ENCODE measurements at regions not wholly inside any gene's neighbourhood (a gene's known extent, or its start where the extent isn't known, plus 50 kb on each side); places are given as distances from the start of the nearest gene placed in this dataset.

DNA sequence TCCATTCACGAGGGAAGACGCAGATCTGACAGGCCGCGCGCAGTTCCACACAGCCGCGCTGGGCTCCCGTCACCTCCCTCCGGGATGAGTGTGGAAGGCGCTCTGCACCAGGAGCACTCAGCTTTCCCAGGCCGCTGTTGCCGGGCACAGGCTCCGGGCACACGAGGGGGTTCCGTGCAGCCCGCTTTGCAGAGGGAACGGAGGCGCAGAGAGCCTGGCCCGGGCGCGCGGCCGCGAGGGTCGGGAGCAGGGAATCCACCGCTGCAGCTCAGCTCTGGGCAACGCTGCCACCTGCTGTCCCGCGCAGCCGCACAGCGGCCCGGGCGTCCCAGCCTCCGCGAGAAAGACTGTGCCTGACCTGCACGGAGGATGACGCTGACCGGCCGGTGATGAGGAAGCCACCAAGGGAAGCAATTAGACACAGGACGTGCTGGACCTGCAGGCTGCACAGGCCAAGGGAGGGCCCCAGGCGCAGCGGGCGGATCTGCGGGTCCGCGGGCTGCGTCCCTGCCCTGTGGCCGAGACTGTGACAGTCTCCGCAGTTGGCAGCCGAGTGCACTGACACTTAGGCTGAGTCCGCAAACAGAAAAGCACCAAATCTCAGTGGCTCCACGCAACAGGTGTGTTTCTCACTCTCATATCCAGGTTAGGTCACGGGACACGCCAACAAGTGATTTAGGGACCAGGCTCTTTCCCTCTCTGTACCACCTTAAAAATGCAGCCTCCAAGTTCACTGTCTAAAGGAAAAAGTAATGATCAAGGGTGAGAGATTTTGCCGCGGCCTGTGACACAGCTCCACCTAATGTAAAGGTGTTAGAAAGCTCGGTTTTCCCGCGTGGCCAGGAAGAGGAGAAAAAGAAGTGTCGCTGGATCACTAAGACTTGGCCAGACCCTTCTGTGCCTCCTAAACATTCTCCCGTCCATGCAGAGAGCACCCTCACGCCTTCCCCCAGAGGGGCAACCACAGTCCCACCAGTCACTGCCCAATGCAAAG lies 94.5 kb downstream of the SEC61G start (continued):
- TF ChIP-seq ZNF350 (CRISPR knock-in tag; IDR thresholded peaks at IDR 0.05; ENCODE audit: borderline replicate concordance, low read depth) (0 out of 2 replicates have a peak, but pooled peaks have one; percentile 24), PLRG1 (conservative IDR thresholded peaks at IDR 0.05) (no peak), ZNF75D (CRISPR knock-in tag; IDR thresholded peaks at IDR 0.05; ENCODE audit: borderline replicate concordance) (no peak), IRF2 (CRISPR knock-in tag; IDR thresholded peaks at IDR 0.05) (no peak), RNF2 (conservative IDR thresholded peaks at IDR 0.05; ENCODE audit: low read depth) (peak; percentile 70), JUN (CRISPR knock-in tag; IDR thresholded peaks at IDR 0.05) (no peak), MXD3 (CRISPR knock-in tag; IDR thresholded peaks at IDR 0.05) (peak; percentile 79; the same call in 1 of the 2 replicates), ZMYM4 (CRISPR knock-in tag; IDR thresholded peaks at IDR 0.05) (peak; percentile 46; the same call in 1 of the 2 replicates), PAWR (CRISPR knock-in tag; IDR thresholded peaks at IDR 0.05; ENCODE audit: borderline replicate concordance) (no peak), ZNF563 (CRISPR knock-in tag; IDR thresholded peaks at IDR 0.05) (peak; percentile 38; the same call in 1 of the 2 replicates), CC2D1A (CRISPR knock-in tag; IDR thresholded peaks at IDR 0.05) (no peak), ATF3 (CRISPR knock-in tag; IDR thresholded peaks at IDR 0.05) (peak; percentile 29; the same call in 1 of the 2 replicates), HNF4A (CRISPR knock-in tag; IDR thresholded peaks at IDR 0.05) (no peak), HINFP (CRISPR knock-in tag; IDR thresholded peaks at IDR 0.05; ENCODE audit: low read depth) (0 out of 2 replicates have a peak, but pooled peaks have one; percentile 64), ZNF224 (CRISPR knock-in tag; IDR thresholded peaks at IDR 0.05) (no peak), IRX3 (CRISPR knock-in tag; IDR thresholded peaks at IDR 0.05; ENCODE audit: borderline replicate concordance, low read depth) (0 out of 2 replicates have a peak, but pooled peaks have one; percentile 31), SPEN (CRISPR knock-in tag; IDR thresholded peaks at IDR 0.05; ENCODE audit: low read depth) (peak; percentile 6; the same call in 1 of the 2 replicates), FOXO1 (CRISPR knock-in tag; IDR thresholded peaks at IDR 0.05) (0 out of 2 replicates have a peak, but pooled peaks have one; percentile 13), MATR3 (CRISPR knock-in tag; IDR thresholded peaks at IDR 0.05) (no peak), ZNF768 (CRISPR knock-in tag; IDR thresholded peaks at IDR 0.05) (peak; percentile 54; the same call in 1 of the 2 replicates), ZNF619 (CRISPR knock-in tag; IDR thresholded peaks at IDR 0.05) (no peak), RELA (CRISPR knock-in tag; IDR thresholded peaks at IDR 0.05) (no peak)

All from HepG2 (cell line).